Suprapubic skin (tissue), 4 donors: ENCODE measurements at regions not wholly inside any gene's neighbourhood (a gene's known extent, or its start where the extent isn't known, plus 50 kb on each side); places are given as distances from the start of the nearest gene placed in this dataset.

Source experiments
- CTCF ChIP-seq, 2 donors: fragments of 200-600 bp in 1 of 2; fragments of 450-650 bp in 1 of 2; sonication (generic) in 1 of 2; IDR thresholded peaks; one replicate each; pipeline ENCODE4 v1.5.1; 2016 to 2019; ENCODE audit warnings: antibody characterized with exemption in 2 of 2, mild to moderate bottlenecking in 1 of 2, moderate library complexity in 1 of 2
- POLR2A ChIP-seq, 2 donors: fragments of 450-650 bp; IDR thresholded peaks; one replicate each; pipeline ENCODE4 v1.6.1; 2017; ENCODE audit warnings: antibody characterized with exemption in 2 of 2, mild to moderate bottlenecking in 2 of 2, moderate library complexity in 2 of 2
- POLR2AphosphoS5 ChIP-seq, 3 donors: sonication (generic); formaldehyde crosslinking; IDR thresholded peaks; one replicate each; pipeline ENCODE4 v1.6.1; 2017; ENCODE audit warnings: antibody characterized with exemption in 3 of 3

- TF ChIP-seq POLR2AphosphoS5 (IDR thresholded peaks at IDR 0.05) (no peak), CTCF (IDR thresholded peaks at IDR 0.05) (no peak), POLR2A (IDR thresholded peaks at IDR 0.05) (no peak)
Measured at GRCh38 chr1:68811806-68812205, 314.9 kb upstream of the DEPDC1 start.
